GM12878 (cell line): ENCODE measurements at regions not wholly inside any gene's neighbourhood (a gene's known extent, or its start where the extent isn't known, plus 50 kb on each side); places are given as distances from the start of the nearest gene placed in this dataset.

Experiments
- ASH2L ChIP-seq: fragments of 300-600, 200-600 bp; sonication (generic); IDR thresholded peaks from 2 replicates; pipeline ENCODE4 v1.6.1; 2017; ENCODE audit warnings: low read depth, mild to moderate bottlenecking, borderline replicate concordance
- BACH1 ChIP-seq: fragments of 450-650 bp; IDR thresholded peaks from 2 replicates; pipeline ENCODE4 v1.6.1; 2017; ENCODE audit warnings: mild to moderate bottlenecking, borderline replicate concordance
- BMI1 ChIP-seq: fragments of 450-650 bp; IDR thresholded peaks from 2 replicates; pipeline ENCODE4 v1.6.1; 2016; ENCODE audit warnings: mild to moderate bottlenecking, moderate library complexity, borderline replicate concordance
- E2F8 ChIP-seq: fragments of 450-650 bp; IDR thresholded peaks from 2 replicates; pipeline ENCODE4 v1.6.1; 2018; ENCODE audit warnings: mild to moderate bottlenecking, low read depth, moderate library complexity; ENCODE audit not compliant: partially characterized antibody
- EGR1 ChIP-seq, 2 experiments: IDR thresholded peaks; 1 replicate in 1 of 2; 2 replicates in 1 of 2; pipeline ENCODE4 v1.6.1; 2011 to 2012; ENCODE audit warnings: low read depth in 2 of 2, low read length in 2 of 2, borderline replicate concordance in 1 of 2, mild to moderate bottlenecking in 1 of 2, moderate library complexity in 1 of 2
- EP300 ChIP-seq, 2 experiments: fragments of 150-350 bp in 1 of 2; IDR thresholded peaks; 2 replicates each; pipeline ENCODE4 v1.6.1; 2011 to 2012; ENCODE audit warnings: low read depth in 2 of 2, low read length in 2 of 2, borderline replicate concordance in 1 of 2, improper control_type of control experiment in 1 of 2, inconsistent platforms in 1 of 2; ENCODE audit not compliant: control insufficient read depth in 1 of 2
- NFYA ChIP-seq: IDR thresholded peaks from 2 replicates; pipeline ENCODE4 v1.6.1; 2011; ENCODE audit warnings: low read depth, mild to moderate bottlenecking, low read length, improper control_type of control experiment, borderline replicate concordance
- POU2F2 ChIP-seq: IDR thresholded peaks from 3 replicates; pipeline ENCODE4 v1.6.1; 2011; ENCODE audit warnings: low read depth, mild to moderate bottlenecking, low read length, borderline replicate concordance
- SP1 ChIP-seq: IDR thresholded peaks from one replicate; pipeline ENCODE4 v1.6.1; 2011; ENCODE audit warnings: low read depth, low read length
- SUZ12 ChIP-seq: fragments of 200-600 bp; sonication (generic); IDR thresholded peaks from one replicate; pipeline ENCODE4 v1.6.1; 2018; ENCODE audit warnings: antibody characterized with exemption, mild to moderate bottlenecking; ENCODE audit not compliant: unreplicated experiment
- TAF1 ChIP-seq: IDR thresholded peaks from 2 replicates; pipeline ENCODE4 v1.6.1; 2011; ENCODE audit warnings: mild to moderate bottlenecking, low read depth, low read length, borderline replicate concordance
- TCF3 ChIP-seq: IDR thresholded peaks from 2 replicates; pipeline ENCODE4 v1.6.1; 2012; ENCODE audit warnings: low read depth, mild to moderate bottlenecking, low read length, borderline replicate concordance; ENCODE audit not compliant: insufficient read depth
- TF ChIP-seq, protein P1 (sequence below): fragments of 450-650 bp; IDR thresholded peaks from 2 replicates; pipeline ENCODE4 v1.6.1; 2016; ENCODE audit warnings: mild to moderate bottlenecking
- TF ChIP-seq, protein P2 (sequence below): fragments of 450-650 bp; IDR thresholded peaks from 2 replicates; pipeline ENCODE4 v1.6.1; 2017; ENCODE audit warnings: mild to moderate bottlenecking, moderate library complexity
- TF ChIP-seq, protein P3 (sequence below): fragments of 450-650 bp; formaldehyde crosslinking; IDR thresholded peaks from 2 replicates; pipeline ENCODE4 v1.4.0; 2022; ENCODE audit warnings: mild to moderate bottlenecking, moderate library complexity

- TF ChIP-seq EP300 (IDR thresholded peaks at IDR 0.05; ENCODE audit: borderline replicate concordance in 1 of 2, control insufficient read depth in 1 of 2, low read depth in 2 of 2, low read length in 2 of 2) (0 out of 4 replicates have a peak, but pooled peaks of 1 of the 2 experiments have one; percentile 25), NFYA (no peak), ASH2L (no peak), SP1 (no peak), EGR1 (IDR thresholded peaks at IDR 0.05; ENCODE audit: borderline replicate concordance in 1 of 2, low read depth in 2 of 2, low read length in 2 of 2) (no peak), TAF1 (no peak), SUZ12 (no peak), BACH1 (no peak), E2F8 (no peak), BMI1 (peak; percentile 19; the same call in 1 of the 2 replicates), TCF3 (0 out of 2 replicates have a peak, but pooled peaks have one; percentile 18), POU2F2 (no peak)
- TF ChIP-seq, protein P1, sequence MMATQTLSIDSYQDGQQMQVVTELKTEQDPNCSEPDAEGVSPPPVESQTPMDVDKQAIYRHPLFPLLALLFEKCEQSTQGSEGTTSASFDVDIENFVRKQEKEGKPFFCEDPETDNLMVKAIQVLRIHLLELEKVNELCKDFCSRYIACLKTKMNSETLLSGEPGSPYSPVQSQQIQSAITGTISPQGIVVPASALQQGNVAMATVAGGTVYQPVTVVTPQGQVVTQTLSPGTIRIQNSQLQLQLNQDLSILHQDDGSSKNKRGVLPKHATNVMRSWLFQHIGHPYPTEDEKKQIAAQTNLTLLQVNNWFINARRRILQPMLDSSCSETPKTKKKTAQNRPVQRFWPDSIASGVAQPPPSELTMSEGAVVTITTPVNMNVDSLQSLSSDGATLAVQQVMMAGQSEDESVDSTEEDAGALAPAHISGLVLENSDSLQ, result no peak
- TF ChIP-seq, protein P2, sequence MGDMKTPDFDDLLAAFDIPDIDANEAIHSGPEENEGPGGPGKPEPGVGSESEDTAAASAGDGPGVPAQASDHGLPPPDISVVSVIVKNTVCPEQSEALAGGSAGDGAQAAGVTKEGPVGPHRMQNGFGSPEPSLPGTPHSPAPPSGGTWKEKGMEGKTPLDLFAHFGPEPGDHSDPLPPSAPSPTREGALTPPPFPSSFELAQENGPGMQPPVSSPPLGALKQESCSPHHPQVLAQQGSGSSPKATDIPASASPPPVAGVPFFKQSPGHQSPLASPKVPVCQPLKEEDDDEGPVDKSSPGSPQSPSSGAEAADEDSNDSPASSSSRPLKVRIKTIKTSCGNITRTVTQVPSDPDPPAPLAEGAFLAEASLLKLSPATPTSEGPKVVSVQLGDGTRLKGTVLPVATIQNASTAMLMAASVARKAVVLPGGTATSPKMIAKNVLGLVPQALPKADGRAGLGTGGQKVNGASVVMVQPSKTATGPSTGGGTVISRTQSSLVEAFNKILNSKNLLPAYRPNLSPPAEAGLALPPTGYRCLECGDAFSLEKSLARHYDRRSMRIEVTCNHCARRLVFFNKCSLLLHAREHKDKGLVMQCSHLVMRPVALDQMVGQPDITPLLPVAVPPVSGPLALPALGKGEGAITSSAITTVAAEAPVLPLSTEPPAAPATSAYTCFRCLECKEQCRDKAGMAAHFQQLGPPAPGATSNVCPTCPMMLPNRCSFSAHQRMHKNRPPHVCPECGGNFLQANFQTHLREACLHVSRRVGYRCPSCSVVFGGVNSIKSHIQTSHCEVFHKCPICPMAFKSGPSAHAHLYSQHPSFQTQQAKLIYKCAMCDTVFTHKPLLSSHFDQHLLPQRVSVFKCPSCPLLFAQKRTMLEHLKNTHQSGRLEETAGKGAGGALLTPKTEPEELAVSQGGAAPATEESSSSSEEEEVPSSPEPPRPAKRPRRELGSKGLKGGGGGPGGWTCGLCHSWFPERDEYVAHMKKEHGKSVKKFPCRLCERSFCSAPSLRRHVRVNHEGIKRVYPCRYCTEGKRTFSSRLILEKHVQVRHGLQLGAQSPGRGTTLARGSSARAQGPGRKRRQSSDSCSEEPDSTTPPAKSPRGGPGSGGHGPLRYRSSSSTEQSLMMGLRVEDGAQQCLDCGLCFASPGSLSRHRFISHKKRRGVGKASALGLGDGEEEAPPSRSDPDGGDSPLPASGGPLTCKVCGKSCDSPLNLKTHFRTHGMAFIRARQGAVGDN, result no peak
- TF ChIP-seq, protein P3, sequence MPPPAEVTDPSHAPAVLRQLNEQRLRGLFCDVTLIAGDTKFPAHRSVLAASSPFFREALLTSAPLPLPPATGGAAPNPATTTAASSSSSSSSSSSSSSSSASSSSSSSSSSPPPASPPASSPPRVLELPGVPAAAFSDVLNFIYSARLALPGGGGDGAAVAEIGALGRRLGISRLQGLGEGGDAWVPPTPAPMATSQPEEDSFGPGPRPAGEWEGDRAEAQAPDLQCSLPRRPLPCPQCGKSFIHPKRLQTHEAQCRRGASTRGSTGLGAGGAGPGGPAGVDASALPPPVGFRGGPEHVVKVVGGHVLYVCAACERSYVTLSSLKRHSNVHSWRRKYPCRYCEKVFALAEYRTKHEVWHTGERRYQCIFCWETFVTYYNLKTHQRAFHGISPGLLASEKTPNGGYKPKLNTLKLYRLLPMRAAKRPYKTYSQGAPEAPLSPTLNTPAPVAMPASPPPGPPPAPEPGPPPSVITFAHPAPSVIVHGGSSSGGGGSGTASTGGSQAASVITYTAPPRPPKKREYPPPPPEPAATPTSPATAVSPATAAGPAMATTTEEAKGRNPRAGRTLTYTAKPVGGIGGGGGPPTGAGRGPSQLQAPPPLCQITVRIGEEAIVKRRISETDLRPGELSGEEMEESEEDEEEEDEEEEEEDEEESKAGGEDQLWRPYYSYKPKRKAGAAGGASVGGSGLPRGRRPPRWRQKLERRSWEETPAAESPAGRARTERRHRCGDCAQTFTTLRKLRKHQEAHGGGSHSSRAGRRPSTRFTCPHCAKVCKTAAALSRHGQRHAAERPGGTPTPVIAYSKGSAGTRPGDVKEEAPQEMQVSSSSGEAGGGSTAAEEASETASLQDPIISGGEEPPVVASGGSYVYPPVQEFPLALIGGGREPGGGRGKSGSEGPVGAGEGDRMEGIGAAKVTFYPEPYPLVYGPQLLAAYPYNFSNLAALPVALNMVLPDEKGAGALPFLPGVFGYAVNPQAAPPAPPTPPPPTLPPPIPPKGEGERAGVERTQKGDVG (CRISPR knock-in tag), result no peak
Measured at GRCh38 chr9:99491408-99492158, 269.5 kb downstream of the SEC61B start (continued).
